ENCODE measurements at regions not wholly inside any gene's neighbourhood (a gene's known extent, or its start where the extent isn't known, plus 50 kb on each side); places are given as distances from the start of the nearest gene placed in this dataset.

GRCh38 chr14:53468876-53469275 lies 315.8 kb upstream of the DDHD1 start:
- DNase-seq = no peak

DNA sequence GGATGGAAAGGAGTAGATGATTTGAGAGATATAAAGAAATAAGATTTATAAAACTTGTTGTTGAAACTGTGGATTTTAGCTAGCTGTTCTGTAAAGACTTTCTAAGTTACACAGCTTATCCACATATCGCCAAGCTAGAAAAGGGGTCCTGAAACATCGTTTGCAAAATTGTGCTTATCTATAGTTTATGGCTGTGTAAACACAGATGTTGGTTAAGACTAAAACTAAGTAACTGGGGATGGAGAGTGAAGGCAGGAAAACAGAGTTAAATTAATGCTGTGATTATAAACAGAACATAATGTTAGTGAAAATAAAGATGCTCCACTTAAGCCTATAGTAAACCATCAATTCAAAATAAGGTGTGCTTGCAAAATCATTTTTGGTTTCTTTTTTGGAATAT lies 311.3 kb upstream of the DDHD1 start:
- no peak for DNase-seq

GRCh38 chr14:53462931-53463778 lies 310.0 kb upstream of the DDHD1 start:
- DNase-seq = no peak

GRCh38 chr14:53461858-53462257 lies 308.7 kb upstream of the DDHD1 start:
- DNase-seq = no peak

- no peak for DNase-seq
Observed at GRCh38 chr14:53460544-53460943, 307.4 kb upstream of the DDHD1 start.

DNA sequence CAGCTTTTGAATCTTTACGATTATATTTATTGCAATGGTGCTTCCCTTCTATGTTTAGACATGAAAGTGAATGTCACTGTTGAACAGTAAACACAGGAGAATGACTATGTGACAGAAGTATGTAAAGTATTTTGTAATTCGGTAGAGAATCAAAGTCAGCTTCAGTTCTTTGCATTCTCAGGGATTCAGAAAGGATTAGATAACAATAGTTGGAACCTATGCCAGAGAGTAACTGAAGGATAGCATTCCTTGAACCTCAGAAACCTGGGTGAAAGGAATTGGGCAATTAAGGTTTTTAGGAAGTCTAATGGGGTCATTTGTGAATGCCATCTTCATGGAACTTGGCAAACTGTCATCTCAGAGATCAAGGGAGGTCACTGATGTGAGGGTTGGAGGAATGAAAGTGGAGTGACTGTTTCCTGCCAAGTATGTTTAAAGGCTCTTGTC lies 305.3 kb upstream of the DDHD1 start:
- DNase-seq = peak in 1 of 3 donors; percentile 26

GRCh38 chr14:53456931-53457330 lies 303.8 kb upstream of the DDHD1 start:
- no peak for DNase-seq

GRCh38 chr14:53452005-53452673 lies 299.0 kb upstream of the DDHD1 start:
- DNase-seq = no peak

DNA sequence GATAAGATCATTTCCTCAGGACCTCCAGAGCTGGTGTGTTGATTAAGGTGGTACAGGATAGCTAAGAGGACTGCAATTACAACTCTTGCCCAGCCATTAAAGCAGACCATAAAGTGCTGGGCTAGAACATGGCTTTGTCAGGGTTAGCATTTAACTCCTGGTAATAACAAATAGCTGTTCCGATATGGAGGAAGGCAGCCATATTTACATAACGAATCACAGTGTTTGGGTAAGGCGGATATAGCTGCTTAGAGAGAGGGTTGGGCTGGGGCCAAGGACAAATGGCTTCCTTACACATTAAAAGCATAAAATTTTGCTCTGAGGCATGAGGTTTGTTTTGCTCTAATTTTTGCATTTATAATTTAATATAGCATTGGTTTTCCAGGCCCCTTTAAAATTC lies 297.7 kb upstream of the DDHD1 start:
- DNase-seq = peak in 1 of 3 donors; percentile 13

- no peak for DNase-seq
Observed at GRCh38 chr14:53448682-53449081, 295.6 kb upstream of the DDHD1 start.

DNA sequence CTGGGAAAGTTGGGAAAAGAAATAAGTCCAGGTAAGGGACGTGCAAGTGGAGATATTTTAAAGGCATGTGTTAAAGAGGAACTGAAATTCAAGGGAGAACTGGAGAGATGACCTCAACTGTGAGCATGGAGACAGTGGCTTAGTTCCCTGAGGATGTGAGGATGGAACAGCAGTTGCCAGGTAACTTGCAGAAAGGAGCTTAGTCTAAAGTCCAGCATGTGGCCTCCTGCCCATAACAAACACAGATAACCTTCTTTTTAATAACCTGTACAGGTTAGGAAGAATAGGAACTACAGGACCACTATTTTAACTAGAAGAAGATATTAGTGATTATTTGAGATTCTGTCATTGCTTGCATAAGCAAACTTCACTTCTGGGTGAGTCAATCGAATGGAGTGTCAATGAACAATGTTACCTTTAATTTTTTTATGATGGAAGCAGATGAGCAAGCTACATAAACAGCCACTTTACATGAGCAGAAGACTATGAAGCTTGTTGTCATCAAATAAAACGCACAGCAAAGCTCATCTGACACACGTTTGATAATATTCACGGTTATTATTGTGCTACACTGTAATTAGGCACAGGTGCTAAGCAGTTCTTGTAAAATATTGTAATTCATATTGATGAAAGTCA lies 291.7 kb upstream of the DDHD1 start:
- DNase-seq = no peak

DNA sequence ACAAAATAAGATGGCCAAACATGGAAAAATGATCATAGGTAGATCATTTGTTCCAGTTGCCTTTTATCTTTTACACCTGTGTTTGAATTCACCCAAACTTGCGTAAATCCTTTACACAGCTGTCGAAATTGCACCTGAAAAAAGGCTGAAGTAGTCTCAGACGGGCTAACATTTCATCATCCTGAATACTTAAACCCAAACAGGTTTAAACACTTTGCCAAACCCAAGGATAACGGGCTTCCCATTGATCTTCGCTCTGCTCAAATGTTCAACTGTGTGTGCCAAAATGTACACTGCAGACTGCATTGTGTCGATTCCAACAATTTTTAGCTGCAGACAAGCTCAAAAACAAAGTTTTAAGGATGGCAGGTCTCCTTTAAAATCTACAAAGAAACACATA lies 288.7 kb upstream of the DDHD1 start:
- peak in 1 of 3 donors; percentile 20 for DNase-seq

DNA sequence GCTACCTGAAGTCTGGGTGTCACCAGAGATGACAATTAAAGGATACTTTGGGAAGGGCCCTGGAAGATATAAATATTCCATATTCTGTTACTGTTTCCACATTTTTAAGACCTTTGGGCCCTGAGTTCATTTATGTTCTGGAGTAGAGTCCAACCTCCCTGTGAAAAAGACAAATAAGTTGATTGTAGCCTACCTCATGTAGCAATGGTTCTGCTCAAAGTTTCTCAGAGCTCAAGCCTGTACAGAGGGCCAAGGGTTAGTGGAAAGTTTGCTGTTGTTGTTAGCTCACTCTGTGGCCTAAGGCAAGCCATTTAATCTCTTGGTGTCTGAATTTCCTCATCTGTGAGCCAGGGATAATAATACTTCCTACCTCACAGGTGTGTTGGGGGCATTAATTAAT lies 284.7 kb upstream of the DDHD1 start:
- no peak for DNase-seq

DNA sequence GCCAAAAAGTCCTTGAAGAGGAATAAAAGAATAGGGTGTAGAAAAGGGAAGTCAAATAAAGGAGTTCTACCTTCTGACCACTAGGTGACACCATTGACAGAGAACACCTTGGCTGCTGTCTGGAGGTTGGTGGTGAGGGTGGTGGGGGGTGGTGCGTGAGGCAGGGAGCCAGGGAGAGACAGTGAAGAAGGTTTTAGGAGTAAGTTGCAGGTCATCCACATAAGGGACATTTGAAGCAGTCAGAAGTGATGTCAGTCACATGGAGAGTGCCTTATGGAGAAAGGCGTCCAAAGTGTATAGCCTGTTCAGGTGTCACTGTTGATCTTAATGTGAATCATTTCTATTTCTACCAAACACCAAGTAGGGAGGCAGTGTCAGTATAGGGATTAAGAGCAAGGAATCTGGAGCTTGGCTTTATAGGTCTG lies 279.3 kb upstream of the DDHD1 start:
- DNase-seq = peak in 2 of 3 donors; percentile 7 to 38

GRCh38 chr14:53430870-53431269 lies 277.7 kb upstream of the DDHD1 start:
- no peak for DNase-seq

- no peak for DNase-seq
Observed at GRCh38 chr14:53412819-53413675, 259.9 kb upstream of the DDHD1 start.

- no peak for DNase-seq
Observed at GRCh38 chr14:53411125-53411524, 258.0 kb upstream of the DDHD1 start.

DNA sequence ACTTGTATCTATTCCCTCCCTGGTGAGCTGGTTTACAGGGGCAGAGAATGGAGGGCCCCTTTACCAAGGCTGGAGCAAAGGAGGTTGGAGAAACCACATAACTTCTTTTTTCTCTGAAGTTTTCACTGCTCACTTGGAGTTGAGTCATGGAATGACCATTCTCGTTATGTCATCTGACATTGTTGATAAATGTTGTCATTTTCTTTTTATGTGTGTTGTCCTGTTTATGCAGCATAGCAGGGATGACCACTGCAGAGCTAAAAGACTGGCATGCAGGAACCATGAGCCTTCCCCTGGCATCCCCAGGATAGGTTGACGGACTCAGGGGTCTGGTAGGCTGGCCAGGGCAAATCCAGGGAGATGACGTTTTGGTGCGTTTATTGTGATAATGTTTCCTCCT lies 256.8 kb upstream of the DDHD1 start:
- no peak for DNase-seq

DNA sequence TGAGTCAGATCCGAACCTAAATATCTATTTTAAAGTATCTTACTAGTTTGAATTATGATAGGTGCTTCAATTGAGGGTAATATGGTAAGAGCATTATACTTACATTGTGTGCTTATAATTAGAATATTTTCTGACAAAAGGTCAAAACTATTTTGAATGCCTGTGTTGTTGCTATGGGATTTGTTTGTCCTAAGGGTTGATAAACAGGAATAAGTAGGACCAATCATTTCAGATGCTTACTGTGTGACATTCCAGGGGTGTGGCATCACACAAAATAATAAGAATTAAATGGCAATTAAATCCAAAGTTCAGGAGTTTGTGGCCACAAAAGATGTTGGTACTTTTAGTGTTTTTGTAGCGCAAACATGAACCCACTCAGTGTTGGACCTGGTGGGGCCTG lies 256.2 kb upstream of the DDHD1 start:
- peak in 1 of 3 donors; percentile 17 for DNase-seq

GRCh38 chr14:53408175-53408879 lies 255.2 kb upstream of the DDHD1 start:
- no peak for DNase-seq

DNA sequence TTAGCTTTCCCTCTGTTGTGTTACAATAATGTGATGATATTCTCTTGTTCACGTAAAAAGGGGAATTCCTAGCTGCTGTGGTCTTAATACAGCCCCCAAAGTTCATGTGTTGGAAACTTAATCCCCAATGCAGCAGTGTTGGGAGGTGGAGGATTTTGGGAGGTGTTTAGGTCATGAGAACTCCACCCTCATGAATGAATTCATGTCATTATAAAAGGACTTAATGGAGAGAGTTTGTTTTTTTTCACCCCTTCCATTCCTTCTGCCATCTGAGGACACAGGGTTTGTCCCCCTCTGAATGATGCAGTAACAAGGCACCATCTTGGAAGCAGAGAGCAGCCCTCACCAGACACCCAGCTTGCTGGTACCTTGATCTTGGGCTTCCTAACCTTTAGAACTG lies 253.4 kb upstream of the DDHD1 start:
- no peak for DNase-seq
